Common myeloid progenitor, CD34-positive (primary cell): ENCODE measurements at regions not wholly inside any gene's neighbourhood (a gene's known extent, or its start where the extent isn't known, plus 50 kb on each side); places are given as distances from the start of the nearest gene placed in this dataset.

Experiments used
- CTCF ChIA-PET: fragments of 350-600 bp; sonication (Branson Sonifier 250); formaldehyde crosslinking; loops from one replicate; lab custom pipeline; 2021; ENCODE audit warnings: antibody characterized with exemption; lab: Charles Lee
- POLR2A ChIA-PET: fragments of 350-600 bp; sonication (Branson Sonifier 250); formaldehyde crosslinking; loops from one replicate; lab custom pipeline; 2021; ENCODE audit warnings: antibody characterized with exemption; lab: Charles Lee
- DNase-seq, 3 donors: peaks; one replicate each; pipeline versions ENCODE4 v3.0.0 to v3.0.0-alpha.2; 2013
- H3K27ac ChIP-seq, 2 experiments: 1 replicate in 1 of 2; 2 replicates in 1 of 2; pipeline ENCODE4 v1.7.0; 2013; ENCODE audit warnings: inconsistent platforms in 2 of 2, low read length in 2 of 2, mild to moderate bottlenecking in 2 of 2, low read depth in 1 of 2, moderate library complexity in 1 of 2; ENCODE audit not compliant: severe bottlenecking in 2 of 2, insufficient read depth in 1 of 2, poor library complexity in 1 of 2
- H3K27me3 ChIP-seq, 5 experiments: replicated peaks in 2 of 5; 1 replicate in 3 of 5; 2 replicates in 2 of 5; pipeline versions ENCODE4 v1.6.1 to v1.7.0; 2013; ENCODE audit warnings: low read length in 4 of 5, mild to moderate bottlenecking in 2 of 5, moderate library complexity in 2 of 5, inconsistent platforms in 1 of 5; ENCODE audit not compliant: insufficient read depth in 5 of 5, control insufficient read depth in 4 of 5
- H3K36me3 ChIP-seq, 4 experiments: 1 replicate in 2 of 4; 2 replicates in 2 of 4; pipeline versions ENCODE4 v1.6.1 to v1.7.0; 2013; ENCODE audit warnings: low read length in 3 of 4, control low read depth in 1 of 4, mild to moderate bottlenecking in 1 of 4; ENCODE audit not compliant: control insufficient read depth in 4 of 4, insufficient read depth in 4 of 4
- H3K4me1 ChIP-seq, 4 experiments: 1 replicate in 3 of 4; 2 replicates in 1 of 4; pipeline versions ENCODE4 v1.6.1 to v1.7.1; 2013; ENCODE audit warnings: low read length in 3 of 4, mild to moderate bottlenecking in 3 of 4, control low read depth in 1 of 4, inconsistent platforms in 1 of 4, moderate library complexity in 1 of 4; ENCODE audit not compliant: control insufficient read depth in 4 of 4, insufficient read depth in 4 of 4; ENCODE audit errors: control extremely low read depth in 1 of 4
- H3K4me3 ChIP-seq, 7 experiments: 1 replicate in 4 of 7; 2 replicates in 3 of 7; pipeline versions ENCODE4 v1.5.1 to v1.7.0; 2013; ENCODE audit warnings: mild to moderate bottlenecking in 7 of 7, low read length in 6 of 7, moderate library complexity in 6 of 7, inconsistent platforms in 2 of 7, low read depth in 2 of 7, control low read depth in 1 of 7; ENCODE audit not compliant: insufficient read depth in 4 of 7, control insufficient read depth in 1 of 7; ENCODE audit errors: extremely low read depth in 1 of 7
- H3K9me3 ChIP-seq, 5 experiments: 1 replicate in 4 of 5; 2 replicates in 1 of 5; pipeline versions ENCODE4 v1.6.1 to v1.7.1; 2013; ENCODE audit warnings: low read length in 4 of 5, mild to moderate bottlenecking in 2 of 5, inconsistent platforms in 1 of 5, low read depth in 1 of 5, moderate library complexity in 1 of 5; ENCODE audit not compliant: control insufficient read depth in 4 of 5, insufficient read depth in 2 of 5; ENCODE audit errors: control extremely low read depth in 1 of 5
- WGBS: methylation state at CpG from one replicate; pipeline ENCODE4 v1.1.5; 2013; ENCODE audit not compliant: insufficient coverage; 5-methylcytosine and 5-hydroxymethylcytosine counted together

DNA sequence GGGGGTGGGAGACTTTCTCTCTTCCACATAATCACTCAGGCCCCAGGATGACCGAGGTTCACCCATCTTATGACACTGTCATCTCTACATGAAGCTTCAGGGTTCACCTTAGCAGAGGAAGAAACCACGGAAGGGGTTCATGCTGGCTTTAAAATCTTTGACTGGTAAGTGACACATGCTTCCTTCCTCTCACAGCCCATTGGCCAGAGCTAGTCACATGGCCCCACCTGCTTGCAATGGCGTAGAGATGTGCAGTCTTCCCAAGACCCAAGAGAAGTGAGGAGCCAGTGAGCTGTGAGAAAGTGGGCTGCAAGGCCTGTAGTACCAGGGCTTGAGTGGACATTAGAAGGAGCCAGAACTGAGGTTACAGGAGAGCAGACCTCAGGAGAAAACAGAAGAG, 180.3 kb downstream of the AXIN2 start:
- Histone ChIP-seq H3K4me3 (no peak overlapping the region), H3K9me3 (no peaks in the 10 kb centered on the region), H3K27me3 (peaks cover 0 to 7% (median 0%) of the 10 kb centered on the region in 5 experiments), H3K4me1 (no peaks in the 10 kb centered on the region), H3K36me3 (no peaks in the 10 kb centered on the region), H3K27ac (no peak overlapping the region)
- WGBS, result 100% methylated on average over 1 of the region's 3 CpGs
- DNase-seq, result no peak
- ChIA-PET CTCF (no interaction called here), POLR2A (no interaction called here)

DNA sequence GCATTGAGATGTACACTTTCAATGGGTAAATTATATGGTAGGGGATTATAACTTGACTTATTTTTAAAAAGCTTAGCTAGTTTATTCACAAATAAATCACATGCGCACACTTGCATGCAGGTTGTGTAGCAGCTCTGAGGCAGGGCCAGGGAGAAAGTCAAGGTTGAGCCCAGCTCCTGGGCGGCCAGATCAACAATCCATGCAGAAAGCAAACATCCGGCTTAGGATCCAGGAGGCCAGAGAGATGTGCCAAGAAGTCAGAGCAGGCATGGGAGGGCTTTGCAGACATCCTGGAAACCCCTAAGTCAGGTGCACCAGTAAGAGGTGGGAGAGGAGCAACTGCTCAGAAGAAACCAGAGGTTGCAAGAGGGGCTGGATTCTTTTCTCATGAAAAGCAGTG, 186.5 kb downstream of the AXIN2 start:
- Histone ChIP-seq H3K27me3 (peaks cover 0 to 27% (median 5%) of the 10 kb centered on the region in 5 experiments), H3K4me1 (peaks cover 0 to 15% (median 9%) of the 10 kb centered on the region in 4 experiments), H3K9me3 (no peaks in the 10 kb centered on the region), H3K27ac (no peak overlapping the region), H3K36me3 (no peaks in the 10 kb centered on the region), H3K4me3 (no peak overlapping the region)
- ChIA-PET POLR2A (no interaction called here), CTCF (no interaction called here)
- DNase-seq, result no peak
- 93% methylated on average over 3 of the region's 3 CpGs for WGBS

DNA sequence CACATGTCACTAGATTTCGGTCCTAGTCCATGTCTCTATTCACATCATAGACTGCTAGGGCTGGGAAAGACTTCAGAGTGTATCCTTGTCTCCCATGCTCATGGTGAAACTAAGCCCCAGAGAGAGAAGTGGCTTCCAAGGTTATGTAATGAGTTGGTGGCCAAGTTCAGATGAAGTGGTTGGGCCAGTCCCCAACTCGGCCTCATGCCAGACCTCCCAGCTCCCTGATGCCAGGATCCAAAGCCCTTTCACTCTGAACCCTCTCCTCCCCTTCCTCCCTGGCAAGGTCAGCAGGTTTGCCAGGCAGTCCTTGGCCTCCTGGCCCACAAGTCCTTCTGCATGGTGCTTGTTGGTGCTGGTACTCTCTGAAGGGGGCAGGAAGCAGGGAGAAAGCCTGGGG, 189.7 kb downstream of the AXIN2 start:
- no peaks in the 10 kb centered on the region for H3K9me3 ChIP-seq
- H3K4me3 ChIP-seq, result no peak overlapping the region
- peaks cover 0 to 15% (median 9%) of the 10 kb centered on the region in 4 experiments for H3K4me1 ChIP-seq
- no peak for DNase-seq
- no peak overlapping the region for H3K27ac ChIP-seq
- H3K36me3 ChIP-seq, result no peaks in the 10 kb centered on the region
- peaks cover 0 to 24% (median 5%) of the 10 kb centered on the region in 5 experiments for H3K27me3 ChIP-seq
- POLR2A ChIA-PET, result no interaction called here
- CTCF ChIA-PET, result no interaction called here
- 80% methylated on average over 1 of the region's 2 CpGs for WGBS

DNA sequence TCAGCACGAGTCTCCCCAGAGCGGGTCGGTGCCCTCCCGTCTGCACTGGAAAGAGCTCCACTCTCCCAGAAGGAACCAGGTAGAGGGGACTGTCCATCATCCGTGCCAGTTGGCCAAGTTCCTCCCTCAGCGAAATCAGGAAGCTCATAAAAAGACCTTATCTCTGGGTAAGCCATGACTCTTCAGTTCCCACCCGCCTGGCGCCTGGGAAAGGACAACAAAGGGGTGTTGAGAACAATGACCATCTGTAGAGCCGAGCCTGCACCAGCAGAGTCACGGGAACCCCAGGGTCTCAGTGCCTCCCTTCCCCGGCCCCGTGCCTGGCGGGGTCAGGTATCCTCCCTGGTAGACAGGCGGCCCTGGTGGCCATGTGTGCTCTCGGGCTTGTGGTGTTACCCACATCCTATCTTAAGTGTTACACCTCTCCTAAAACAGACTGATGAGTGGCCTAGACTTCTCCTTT, 190.7 kb downstream of the AXIN2 start:
- peak; percentile 27 to 87 (median 77) for DNase-seq
- WGBS, result 4% methylated on average over 12 of the region's 15 CpGs
- H3K36me3 ChIP-seq, result no peaks in the 10 kb centered on the region
- H3K4me1 ChIP-seq, result peaks cover 0 to 15% (median 9%) of the 10 kb centered on the region in 4 experiments
- POLR2A ChIA-PET, result no interaction called here
- no peak overlapping the region for H3K27ac ChIP-seq
- peaks cover 0 to 31% (median 5%) of the 10 kb centered on the region in 5 experiments for H3K27me3 ChIP-seq
- peak overlapping the region in 1 of 7 experiments; percentile 38 for H3K4me3 ChIP-seq
- H3K9me3 ChIP-seq, result peaks cover 0 to 8% (median 0%) of the 10 kb centered on the region in 5 experiments
- CTCF ChIA-PET, result no interaction called here

DNA sequence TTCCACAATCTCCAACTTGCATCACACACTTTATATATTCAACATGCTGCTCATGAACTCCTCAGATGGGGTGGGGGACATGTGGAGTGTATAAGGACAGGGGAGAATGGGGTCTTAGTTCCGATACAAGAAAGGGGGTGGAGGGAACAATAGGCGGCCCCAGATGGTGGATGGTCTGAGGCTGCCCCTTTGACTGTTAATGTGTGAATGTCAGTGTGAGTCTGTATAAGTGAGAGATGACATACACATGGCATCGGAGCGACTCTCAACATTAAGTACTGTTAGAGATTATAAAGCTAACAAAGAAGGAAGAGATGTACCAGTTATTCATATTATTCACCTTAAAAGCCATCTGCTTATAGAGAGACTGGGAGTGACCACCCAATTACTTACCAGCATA, 193.1 kb downstream of the AXIN2 start:
- WGBS, result 86% methylated on average over 2 of the region's 4 CpGs
- CTCF ChIA-PET, result no interaction called here
- POLR2A ChIA-PET, result no interaction called here
- no peak overlapping the region for H3K4me3 ChIP-seq
- no peak overlapping the region for H3K27ac ChIP-seq
- peaks cover 0 to 10% (median 0%) of the 10 kb centered on the region in 5 experiments for H3K9me3 ChIP-seq
- peaks cover 0 to 42% (median 4%) of the 10 kb centered on the region in 5 experiments for H3K27me3 ChIP-seq
- no peaks in the 10 kb centered on the region for H3K36me3 ChIP-seq
- no peak for DNase-seq
- H3K4me1 ChIP-seq, result peaks cover 0 to 15% (median 9%) of the 10 kb centered on the region in 4 experiments

DNA sequence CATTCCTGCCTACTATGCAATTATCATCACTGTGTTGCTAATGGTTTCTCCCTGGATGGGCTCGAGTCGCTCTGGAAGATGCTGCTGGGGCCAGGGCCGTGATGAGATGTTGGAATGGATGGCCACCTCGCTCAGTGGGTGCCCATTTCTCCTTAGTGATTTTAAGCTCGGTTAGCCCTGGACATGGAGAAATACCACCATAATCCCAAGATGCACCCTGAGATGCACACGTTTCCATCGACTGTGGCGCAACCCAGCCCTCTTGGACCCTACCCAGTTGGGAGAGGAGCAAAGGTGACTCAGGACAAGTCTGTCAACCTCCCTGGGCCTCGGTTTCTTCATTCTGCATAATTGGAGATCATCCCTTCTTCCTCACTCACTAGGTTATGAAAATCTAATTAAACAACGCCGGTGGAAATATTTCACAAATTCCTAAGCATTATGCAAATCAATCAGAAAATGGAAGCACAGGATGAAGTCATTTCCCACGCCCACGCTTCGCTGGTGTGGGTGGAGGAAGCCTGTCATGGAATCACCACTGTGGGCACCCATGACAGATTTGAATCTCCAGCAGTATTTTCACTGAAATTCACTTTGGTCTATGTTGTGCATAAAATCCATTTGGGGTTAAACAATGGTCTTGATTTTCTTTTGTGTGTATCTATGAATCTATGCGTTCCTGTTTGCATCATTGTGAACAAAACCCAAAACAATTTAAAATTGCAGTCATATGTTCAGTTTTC, 195.2 kb downstream of the AXIN2 start:
- DNase-seq, result no peak
- H3K4me3 ChIP-seq, result no peak overlapping the region
- ChIA-PET CTCF (no interaction called here), POLR2A (no interaction called here)
- peaks cover 0 to 10% (median 0%) of the 10 kb centered on the region in 5 experiments for H3K9me3 ChIP-seq
- 89% methylated on average over 12 of the region's 15 CpGs for WGBS
- no peaks in the 10 kb centered on the region for H3K36me3 ChIP-seq
- H3K27me3 ChIP-seq, result peaks cover 0 to 38% (median 3%) of the 10 kb centered on the region in 5 experiments
- peaks cover 0 to 10% (median 9%) of the 10 kb centered on the region in 4 experiments for H3K4me1 ChIP-seq
- H3K27ac ChIP-seq, result no peak overlapping the region

DNA sequence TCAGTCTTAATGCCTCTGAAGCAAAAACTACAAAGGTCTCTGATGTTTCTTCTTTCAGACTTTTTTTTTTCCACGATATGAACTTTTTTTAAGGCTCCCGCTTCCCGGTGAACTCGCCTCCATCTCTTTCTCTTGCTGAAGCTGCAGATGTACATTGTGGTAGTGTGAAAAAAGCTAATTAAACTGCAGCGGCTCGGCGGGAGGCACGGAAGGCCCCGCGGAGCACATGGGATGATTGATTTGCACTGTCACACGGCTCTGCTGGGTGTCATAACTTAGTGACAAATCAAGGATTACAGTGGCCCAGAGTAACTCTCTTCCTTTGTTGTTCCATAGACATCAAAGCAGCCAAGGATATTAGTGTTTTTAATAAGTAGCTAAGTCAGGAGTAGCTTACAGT, 196.3 kb downstream of the AXIN2 start:
- CTCF ChIA-PET, result no interaction called here
- Histone ChIP-seq H3K4me3 (no peak overlapping the region), H3K36me3 (no peaks in the 10 kb centered on the region), H3K27ac (no peak overlapping the region), H3K9me3 (peaks cover 0 to 10% (median 0%) of the 10 kb centered on the region in 5 experiments), H3K4me1 (no peaks in the 10 kb centered on the region), H3K27me3 (peaks cover 0 to 28% (median 3%) of the 10 kb centered on the region in 5 experiments)
- POLR2A ChIA-PET, result no interaction called here
- no peak for DNase-seq
- 60% methylated on average over 7 of the region's 11 CpGs for WGBS
